Neural progenitor cell (in vitro differentiated cells): ENCODE measurements at regions not wholly inside any gene's neighbourhood (a gene's known extent, or its start where the extent isn't known, plus 50 kb on each side); places are given as distances from the start of the nearest gene placed in this dataset.

Experiments used
- DNase-seq: peaks from one replicate; pipeline ENCODE4 v3.0.0-alpha.2; 2016; ENCODE audit warnings: low spot score
- H2AFZ ChIP-seq: fragments of 200-600 bp; sonication (generic); replicated peaks from 2 replicates; pipeline ENCODE4 v1.6.1; 2016; ENCODE audit warnings: antibody characterized with exemption
- H3F3A ChIP-seq: fragments of 200-600 bp; sonication (generic); 2 replicates; pipeline ENCODE4 v1.6.1; 2016; ENCODE audit warnings: antibody characterized with exemption, low read depth
- H3K27ac ChIP-seq: fragments of 200-600 bp; sonication (generic); 2 replicates; pipeline ENCODE4 v1.5.1; 2016; ENCODE audit warnings: mild to moderate bottlenecking
- H3K27me3 ChIP-seq: fragments of 200-600 bp; sonication (generic); 2 replicates; pipeline ENCODE4 v1.6.1; 2016; ENCODE audit warnings: mild to moderate bottlenecking, moderate library complexity
- H3K36me3 ChIP-seq: fragments of 200-600 bp; sonication (generic); 2 replicates; pipeline ENCODE4 v1.5.1; 2016
- H3K4me1 ChIP-seq: fragments of 200-600 bp; sonication (generic); 2 replicates; pipeline ENCODE4 v1.6.1; 2016; ENCODE audit warnings: mixed run types
- H3K4me2 ChIP-seq: fragments of 200-600 bp; sonication (generic); 2 replicates; pipeline ENCODE4 v1.6.1; 2016
- H3K4me3 ChIP-seq: fragments of 200-600 bp; sonication (generic); 2 replicates; pipeline ENCODE4 v1.5.1; 2016
- H3K79me2 ChIP-seq: fragments of 200-600 bp; sonication (generic); 2 replicates; pipeline ENCODE4 v1.6.1; 2016; ENCODE audit warnings: low read depth
- H3K9ac ChIP-seq: fragments of 200-600 bp; sonication (generic); 2 replicates; pipeline ENCODE4 v1.6.1; 2016
- H3K9me3 ChIP-seq: fragments of 200-600 bp; sonication (generic); 2 replicates; pipeline ENCODE4 v1.5.1; 2016; ENCODE audit warnings: low read depth
- H4K20me1 ChIP-seq: fragments of 200-600 bp; sonication (generic); 2 replicates; pipeline ENCODE4 v1.6.1; 2016; ENCODE audit warnings: low read depth
- H3K27ac Mint-ChIP-seq: 3 replicates; pipeline ENCODE4 v1.8.0; 2021; ENCODE audit warnings: mixed read lengths
- H3K27me3 Mint-ChIP-seq: 2 replicates; pipeline ENCODE4 v1.8.0; 2022; ENCODE audit warnings: low read depth, mild to moderate bottlenecking, inconsistent platforms, moderate library complexity, mixed read lengths; ENCODE audit not compliant: insufficient read depth
- H3K36me3 Mint-ChIP-seq: 3 replicates; pipeline ENCODE4 v1.8.0; 2021; ENCODE audit warnings: mixed read lengths
- H3K4me1 Mint-ChIP-seq: 3 replicates; pipeline ENCODE4 v1.8.0; 2021; ENCODE audit warnings: mixed read lengths
- H3K4me3 Mint-ChIP-seq: 3 replicates; pipeline ENCODE4 v1.8.0; 2021; ENCODE audit warnings: mild to moderate bottlenecking, moderate library complexity, mixed read lengths
- H3K9me3 Mint-ChIP-seq: 3 replicates; pipeline ENCODE4 v1.8.0; 2020; ENCODE audit warnings: mixed read lengths
- CTCF ChIP-seq: fragments of 200-600 bp; sonication (generic); IDR thresholded peaks from 2 replicates; pipeline ENCODE4 v1.5.1; 2017; ENCODE audit warnings: antibody characterized with exemption, mild to moderate bottlenecking
- EZH2 ChIP-seq: fragments of 200-600 bp; sonication (generic); IDR thresholded peaks from 2 replicates; pipeline ENCODE4 v1.6.1; 2017; ENCODE audit warnings: antibody characterized with exemption, mild to moderate bottlenecking, moderate library complexity
- EZH2phosphoT487 ChIP-seq: fragments of 200-600 bp; sonication (generic); IDR thresholded peaks from 2 replicates; pipeline ENCODE4 v1.6.1; 2017; ENCODE audit warnings: antibody characterized with exemption

GRCh38 chr3:188049606-188050530, 104.1 kb upstream of the LPP start:
- Histone ChIP-seq H3K27ac (no peak overlapping the region), H4K20me1 (no peaks in the 10 kb centered on the region), H3K4me2 (no peak overlapping the region), H2AFZ (peak overlapping the region; percentile 2), H3K36me3 (no peaks in the 10 kb centered on the region), H3K27me3 (no peaks in the 10 kb centered on the region), H3K9me3 (no peaks in the 10 kb centered on the region), H3K4me1 (peaks cover 19% of the 10 kb centered on the region), H3K9ac (no peak overlapping the region), H3F3A (no peaks in the 10 kb centered on the region), H3K79me2 (no peaks in the 10 kb centered on the region), H3K4me3 (no peak overlapping the region)
- Mint-ChIP-seq H3K27me3 (no peaks in the 10 kb centered on the region), H3K36me3 (no peaks in the 10 kb centered on the region), H3K9me3 (no peaks in the 10 kb centered on the region), H3K4me1 (peaks cover 15% of the 10 kb centered on the region), H3K4me3 (no peak overlapping the region), H3K27ac (peak overlapping the region; percentile 25)
- no peak for DNase-seq
- TF ChIP-seq EZH2phosphoT487 (no peak), CTCF (no peak), EZH2 (no peak)

- H3K27me3 Mint-ChIP-seq: no peaks in the 10 kb centered on the region
- Histone ChIP-seq H3K27ac (no peak overlapping the region), H4K20me1 (no peaks in the 10 kb centered on the region), H3K4me1 (peaks cover 19% of the 10 kb centered on the region), H2AFZ (peak overlapping the region; percentile 91), H3K36me3 (no peaks in the 10 kb centered on the region), H3K79me2 (no peaks in the 10 kb centered on the region), H3K4me3 (no peak overlapping the region), H3K4me2 (peak overlapping the region; percentile 15), H3K9ac (no peak overlapping the region), H3F3A (no peaks in the 10 kb centered on the region), H3K9me3 (no peaks in the 10 kb centered on the region), H3K27me3 (no peaks in the 10 kb centered on the region)
- TF ChIP-seq EZH2phosphoT487: no peak
- TF ChIP-seq CTCF: no peak
- no peak for TF ChIP-seq EZH2
- no peaks in the 10 kb centered on the region for H3K36me3 Mint-ChIP-seq
- H3K27ac Mint-ChIP-seq: peak overlapping the region; percentile 96
- no peaks in the 10 kb centered on the region for H3K9me3 Mint-ChIP-seq
- no peak overlapping the region for H3K4me3 Mint-ChIP-seq
- DNase-seq: no peak
- H3K4me1 Mint-ChIP-seq: peaks cover 15% of the 10 kb centered on the region
Observed at GRCh38 chr3:188051801-188052168, 102.2 kb upstream of the LPP start.

GRCh38 chr3:188052169-188053035, 101.6 kb upstream of the LPP start:
- TF ChIP-seq EZH2phosphoT487 (no peak), EZH2 (no peak), CTCF (peak; percentile 41)
- Histone ChIP-seq H3K4me3 (no peak overlapping the region), H3K9me3 (no peaks in the 10 kb centered on the region), H3K36me3 (no peaks in the 10 kb centered on the region), H3K4me1 (peaks cover 19% of the 10 kb centered on the region), H2AFZ (peak overlapping the region; percentile 91), H4K20me1 (no peaks in the 10 kb centered on the region), H3K9ac (no peak overlapping the region), H3K79me2 (no peaks in the 10 kb centered on the region), H3K4me2 (peak overlapping the region; percentile 15), H3F3A (no peaks in the 10 kb centered on the region), H3K27ac (no peak overlapping the region), H3K27me3 (no peaks in the 10 kb centered on the region)
- peak; percentile 67 for DNase-seq
- Mint-ChIP-seq H3K27ac (peak overlapping the region; percentile 96), H3K4me3 (no peak overlapping the region), H3K27me3 (no peaks in the 10 kb centered on the region), H3K4me1 (peaks cover 15% of the 10 kb centered on the region), H3K9me3 (no peaks in the 10 kb centered on the region), H3K36me3 (no peaks in the 10 kb centered on the region)
